ENCODE measurements at regions not wholly inside any gene's neighbourhood (a gene's known extent, or its start where the extent isn't known, plus 50 kb on each side); places are given as distances from the start of the nearest gene placed in this dataset.

GRCh38 chr3:165549665-165550064 is 287.6 kb downstream of the BCHE start:
- H3K36me3 ChIP-seq (ENCODE audit: control insufficient read depth in 2 of 2, extremely low read depth in 1 of 2, insufficient read depth in 2 of 2, low read length in 2 of 2), result no peaks in the 10 kb centered on the region
- H2AFZ ChIP-seq (ENCODE audit: control insufficient read depth, low read length), result no peak overlapping the region
- H3K9ac ChIP-seq (ENCODE audit: control insufficient read depth, extremely low read depth, insufficient read depth, low read length), result no peak overlapping the region
- TF ChIP-seq CTCF (optimal IDR thresholded peaks at IDR 0.05 in 1 of 3, IDR thresholded peaks at IDR 0.05 in 1 of 3, conservative IDR thresholded peaks at IDR 0.05 in 1 of 3; ENCODE audit: extremely low read depth in 1 of 3, insufficient read depth in 2 of 3, low read length in 3 of 3) (no peak), EZH2 (IDR thresholded peaks at IDR 0.05; ENCODE audit: low read length) (no peak)
- no peaks in the 10 kb centered on the region for H3K4me1 ChIP-seq (ENCODE audit: control insufficient read depth, extremely low read depth, insufficient read depth, low read length)
- H3K4me3 ChIP-seq (ENCODE audit: control insufficient read depth in 2 of 3, extremely low read depth in 1 of 3, insufficient read depth in 2 of 3, low read depth in 1 of 3, low read length in 3 of 3), result no peak overlapping the region
- no peak for DNase-seq (ENCODE audit: low read depth, low spot score)
- dilution Hi-C loops (cut with MboI; ENCODE audit: extremely low pct_ligation_motif_present, low sequenced_read_pairs), result no loop called here
- H3K9me1 ChIP-seq (ENCODE audit: control insufficient read depth, extremely low read depth, insufficient read depth, low read length), result no peaks in the 10 kb centered on the region
- FAIRE-seq, result no peak
- no peaks in the 10 kb centered on the region for H3K27me3 ChIP-seq (ENCODE audit: control insufficient read depth, extremely low read depth, insufficient read depth, low read length)
- H3K27ac ChIP-seq (ENCODE audit: control insufficient read depth, insufficient read depth, low read length), result no peak overlapping the region
- H3K79me2 ChIP-seq (ENCODE audit: control insufficient read depth, insufficient read depth, low read length), result no peaks in the 10 kb centered on the region
- no peaks in the 10 kb centered on the region for H4K20me1 ChIP-seq (ENCODE audit: control insufficient read depth, extremely low read depth, insufficient read depth, low read length)
- no peaks in the 10 kb centered on the region for H3K9me3 ChIP-seq (ENCODE audit: control insufficient read depth, low read depth, low read length)
- H3K4me2 ChIP-seq (ENCODE audit: control insufficient read depth, extremely low read depth, insufficient read depth, low read depth, low read length), result no peak overlapping the region

- dilution Hi-C loops (cut with MboI; ENCODE audit: extremely low pct_ligation_motif_present, low sequenced_read_pairs), result no loop called here
- no peak overlapping the region for H3K27ac ChIP-seq (ENCODE audit: control insufficient read depth, insufficient read depth, low read length)
- H3K4me2 ChIP-seq (ENCODE audit: control insufficient read depth, extremely low read depth, insufficient read depth, low read depth, low read length), result no peak overlapping the region
- no peak for FAIRE-seq
- H2AFZ ChIP-seq (ENCODE audit: control insufficient read depth, low read length), result no peak overlapping the region
- no peaks in the 10 kb centered on the region for H4K20me1 ChIP-seq (ENCODE audit: control insufficient read depth, extremely low read depth, insufficient read depth, low read length)
- no peaks in the 10 kb centered on the region for H3K27me3 ChIP-seq (ENCODE audit: control insufficient read depth, extremely low read depth, insufficient read depth, low read length)
- no peaks in the 10 kb centered on the region for H3K4me1 ChIP-seq (ENCODE audit: control insufficient read depth, extremely low read depth, insufficient read depth, low read length)
- H3K36me3 ChIP-seq (ENCODE audit: control insufficient read depth in 2 of 2, extremely low read depth in 1 of 2, insufficient read depth in 2 of 2, low read length in 2 of 2), result no peaks in the 10 kb centered on the region
- H3K9me1 ChIP-seq (ENCODE audit: control insufficient read depth, extremely low read depth, insufficient read depth, low read length), result no peaks in the 10 kb centered on the region
- DNase-seq (ENCODE audit: low read depth, low spot score), result no peak
- no peak overlapping the region for H3K4me3 ChIP-seq (ENCODE audit: control insufficient read depth in 2 of 3, extremely low read depth in 1 of 3, insufficient read depth in 2 of 3, low read depth in 1 of 3, low read length in 3 of 3)
- no peak for TF ChIP-seq EZH2 (IDR thresholded peaks at IDR 0.05; ENCODE audit: low read length)
- no peak for TF ChIP-seq CTCF (optimal IDR thresholded peaks at IDR 0.05 in 1 of 3, IDR thresholded peaks at IDR 0.05 in 1 of 3, conservative IDR thresholded peaks at IDR 0.05 in 1 of 3; ENCODE audit: extremely low read depth in 1 of 3, insufficient read depth in 2 of 3, low read length in 3 of 3)
- no peaks in the 10 kb centered on the region for H3K9me3 ChIP-seq (ENCODE audit: control insufficient read depth, low read depth, low read length)
- no peak overlapping the region for H3K9ac ChIP-seq (ENCODE audit: control insufficient read depth, extremely low read depth, insufficient read depth, low read length)
- no peaks in the 10 kb centered on the region for H3K79me2 ChIP-seq (ENCODE audit: control insufficient read depth, insufficient read depth, low read length)
Observed at GRCh38 chr3:165549037-165549436, 288.2 kb downstream of the BCHE start.
